ENCODE measurements at regions not wholly inside any gene's neighbourhood (a gene's known extent, or its start where the extent isn't known, plus 50 kb on each side); places are given as distances from the start of the nearest gene placed in this dataset.

DNA sequence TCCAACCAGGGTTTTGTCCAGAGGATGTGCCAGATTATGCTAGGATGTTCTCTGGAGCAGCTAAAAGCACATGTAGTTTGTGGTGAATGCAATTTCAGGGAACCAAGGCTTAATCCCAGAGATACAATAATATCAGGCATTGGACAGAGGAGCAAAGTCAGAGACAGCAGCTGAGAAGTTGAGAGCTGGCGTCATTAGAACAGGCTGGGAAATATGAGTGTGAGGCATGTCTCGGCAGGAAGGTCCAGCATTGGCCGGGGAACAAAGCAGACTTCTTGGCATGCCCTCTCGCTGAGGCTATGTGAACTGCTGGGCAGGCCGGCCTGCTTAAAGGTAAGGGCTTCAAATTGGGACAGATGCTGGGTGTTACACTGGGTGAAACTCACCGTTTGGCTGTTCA lies 125.4 kb downstream of the CAND1 start:
- Histone ChIP-seq H3K4me2 (ENCODE audit: low read length) (no peak overlapping the region), H3K36me3 (ENCODE audit: insufficient read depth, low read length) (no peaks in the 10 kb centered on the region), H3K4me1 (ENCODE audit: insufficient read depth, low read length, severe bottlenecking) (no peaks in the 10 kb centered on the region), H3K79me2 (ENCODE audit: insufficient read depth, low read length) (no peaks in the 10 kb centered on the region), H3F3A (ENCODE audit: insufficient read depth, low read length) (no peaks in the 10 kb centered on the region), H3K9me2 (ENCODE audit: low read depth, low read length) (no peaks in the 10 kb centered on the region), H3K4me3 (ENCODE audit: low read depth, low read length, poor library complexity, severe bottlenecking) (no peak overlapping the region), H3K27ac (ENCODE audit: low read depth, low read length, poor library complexity, severe bottlenecking) (no peak overlapping the region), H2AFZ (ENCODE audit: low read length) (no peak overlapping the region), H3K27me3 (ENCODE audit: insufficient read depth, low read length) (no peaks in the 10 kb centered on the region), H3K9me3 (ENCODE audit: low read length) (no peaks in the 10 kb centered on the region), H4K20me1 (ENCODE audit: insufficient read depth, low read length) (no peaks in the 10 kb centered on the region), H3K9ac (ENCODE audit: low read length) (no peak overlapping the region)
- TF ChIP-seq EZH2 (IDR thresholded peaks at IDR 0.05; ENCODE audit: borderline replicate concordance, low read length), result no peak

DNA sequence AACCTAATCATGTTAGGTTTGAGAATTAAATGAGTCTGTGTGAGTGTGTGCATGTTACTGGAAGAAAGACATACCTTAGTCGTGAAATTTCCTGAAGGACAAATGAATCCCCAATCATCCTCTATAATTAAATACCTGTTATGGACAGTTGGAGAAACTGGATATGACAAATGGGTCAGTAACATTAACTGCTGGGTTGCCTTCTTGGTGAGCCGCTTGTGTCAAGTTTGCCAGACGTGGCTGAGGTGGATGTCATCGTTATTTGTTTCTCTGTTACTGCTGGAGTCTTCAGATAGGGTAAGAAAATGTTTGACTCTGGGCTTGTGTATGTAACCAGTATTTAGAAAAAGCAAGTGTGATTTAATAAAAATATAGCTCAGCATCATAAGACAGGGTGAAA lies 131.6 kb downstream of the CAND1 start:
- TF ChIP-seq, protein P1, sequence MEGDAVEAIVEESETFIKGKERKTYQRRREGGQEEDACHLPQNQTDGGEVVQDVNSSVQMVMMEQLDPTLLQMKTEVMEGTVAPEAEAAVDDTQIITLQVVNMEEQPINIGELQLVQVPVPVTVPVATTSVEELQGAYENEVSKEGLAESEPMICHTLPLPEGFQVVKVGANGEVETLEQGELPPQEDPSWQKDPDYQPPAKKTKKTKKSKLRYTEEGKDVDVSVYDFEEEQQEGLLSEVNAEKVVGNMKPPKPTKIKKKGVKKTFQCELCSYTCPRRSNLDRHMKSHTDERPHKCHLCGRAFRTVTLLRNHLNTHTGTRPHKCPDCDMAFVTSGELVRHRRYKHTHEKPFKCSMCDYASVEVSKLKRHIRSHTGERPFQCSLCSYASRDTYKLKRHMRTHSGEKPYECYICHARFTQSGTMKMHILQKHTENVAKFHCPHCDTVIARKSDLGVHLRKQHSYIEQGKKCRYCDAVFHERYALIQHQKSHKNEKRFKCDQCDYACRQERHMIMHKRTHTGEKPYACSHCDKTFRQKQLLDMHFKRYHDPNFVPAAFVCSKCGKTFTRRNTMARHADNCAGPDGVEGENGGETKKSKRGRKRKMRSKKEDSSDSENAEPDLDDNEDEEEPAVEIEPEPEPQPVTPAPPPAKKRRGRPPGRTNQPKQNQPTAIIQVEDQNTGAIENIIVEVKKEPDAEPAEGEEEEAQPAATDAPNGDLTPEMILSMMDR (IDR thresholded peaks at IDR 0.05; ENCODE audit: low read length), result no peak
- TF ChIP-seq EZH2 (IDR thresholded peaks at IDR 0.05; ENCODE audit: borderline replicate concordance, low read length), result no peak
- H3K27me3 ChIP-seq (ENCODE audit: insufficient read depth, low read length), result no peaks in the 10 kb centered on the region
- no peak overlapping the region for H3K4me3 ChIP-seq (ENCODE audit: low read depth, low read length, poor library complexity, severe bottlenecking)
- no peaks in the 10 kb centered on the region for H4K20me1 ChIP-seq (ENCODE audit: insufficient read depth, low read length)
- no peaks in the 10 kb centered on the region for H3K4me1 ChIP-seq (ENCODE audit: insufficient read depth, low read length, severe bottlenecking)
- no peaks in the 10 kb centered on the region for H3K36me3 ChIP-seq (ENCODE audit: insufficient read depth, low read length)
- H3K4me2 ChIP-seq (ENCODE audit: low read length), result no peak overlapping the region
- no peaks in the 10 kb centered on the region for H3K9me2 ChIP-seq (ENCODE audit: low read depth, low read length)
- H2AFZ ChIP-seq (ENCODE audit: low read length), result no peak overlapping the region
- no peaks in the 10 kb centered on the region for H3F3A ChIP-seq (ENCODE audit: insufficient read depth, low read length)
- H3K27ac ChIP-seq (ENCODE audit: low read depth, low read length, poor library complexity, severe bottlenecking), result no peak overlapping the region
- H3K9me3 ChIP-seq (ENCODE audit: low read length), result no peaks in the 10 kb centered on the region
- no peak overlapping the region for H3K9ac ChIP-seq (ENCODE audit: low read length)
- no peaks in the 10 kb centered on the region for H3K79me2 ChIP-seq (ENCODE audit: insufficient read depth, low read length)

DNA sequence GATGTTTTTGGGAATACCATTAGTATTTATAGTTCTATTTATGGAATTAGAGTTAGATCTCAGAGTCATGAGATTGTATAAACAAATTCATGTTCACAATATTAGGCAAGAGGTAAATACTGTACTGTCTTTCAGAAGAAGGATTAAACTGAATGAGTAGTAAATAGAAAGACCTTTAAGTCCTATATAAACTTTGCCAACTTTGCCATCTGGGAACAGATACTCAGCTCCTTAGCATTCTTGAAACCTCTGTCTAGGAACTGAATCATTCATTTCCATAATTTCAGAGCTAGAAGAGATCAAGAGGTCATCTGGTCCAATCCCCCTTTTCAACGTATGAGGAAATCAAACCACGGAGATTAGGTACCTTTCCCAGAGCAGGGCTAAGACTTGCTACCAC lies 141.1 kb downstream of the CAND1 start:
- H4K20me1 ChIP-seq (ENCODE audit: insufficient read depth, low read length), result no peaks in the 10 kb centered on the region
- H3K9me3 ChIP-seq (ENCODE audit: low read length), result no peaks in the 10 kb centered on the region
- TF ChIP-seq, protein P1 (IDR thresholded peaks at IDR 0.05; ENCODE audit: low read length), result no peak
- TF ChIP-seq EZH2 (IDR thresholded peaks at IDR 0.05; ENCODE audit: borderline replicate concordance, low read length), result no peak

DNA sequence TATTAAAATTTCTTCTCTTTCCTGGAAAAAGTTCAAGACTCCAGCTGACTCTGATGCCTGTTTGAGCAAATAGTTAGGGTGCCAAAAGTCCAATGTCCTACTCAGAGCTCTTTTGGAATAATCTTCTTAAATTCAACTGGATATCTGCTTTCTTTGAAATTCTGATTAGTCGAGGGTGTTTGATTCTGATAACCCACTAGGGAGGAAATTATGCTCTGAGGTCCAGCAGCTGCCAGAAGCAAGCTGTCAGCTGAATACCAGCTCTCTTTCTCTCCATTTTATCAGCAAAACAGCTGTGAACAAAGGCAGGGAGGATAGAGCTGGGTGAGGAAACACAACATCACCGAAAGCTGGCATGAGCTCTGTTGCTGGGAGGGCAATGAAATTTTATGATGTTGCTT lies 141.5 kb downstream of the CAND1 start:
- H3K9me2 ChIP-seq (ENCODE audit: low read depth, low read length), result no peaks in the 10 kb centered on the region
- H3K27me3 ChIP-seq (ENCODE audit: insufficient read depth, low read length), result no peaks in the 10 kb centered on the region
- no peak overlapping the region for H3K9ac ChIP-seq (ENCODE audit: low read length)
- H3F3A ChIP-seq (ENCODE audit: insufficient read depth, low read length), result no peaks in the 10 kb centered on the region
- H3K79me2 ChIP-seq (ENCODE audit: insufficient read depth, low read length), result no peaks in the 10 kb centered on the region
- H3K4me3 ChIP-seq (ENCODE audit: low read depth, low read length, poor library complexity, severe bottlenecking), result no peak overlapping the region
- no peaks in the 10 kb centered on the region for H3K36me3 ChIP-seq (ENCODE audit: insufficient read depth, low read length)
- H3K9me3 ChIP-seq (ENCODE audit: low read length), result no peaks in the 10 kb centered on the region
- no peaks in the 10 kb centered on the region for H4K20me1 ChIP-seq (ENCODE audit: insufficient read depth, low read length)
- no peak overlapping the region for H3K27ac ChIP-seq (ENCODE audit: low read depth, low read length, poor library complexity, severe bottlenecking)
- no peak overlapping the region for H2AFZ ChIP-seq (ENCODE audit: low read length)
- TF ChIP-seq, protein P1 (IDR thresholded peaks at IDR 0.05; ENCODE audit: low read length), result no peak
- no peak for TF ChIP-seq EZH2 (IDR thresholded peaks at IDR 0.05; ENCODE audit: borderline replicate concordance, low read length)
- H3K4me2 ChIP-seq (ENCODE audit: low read length), result no peak overlapping the region
- no peaks in the 10 kb centered on the region for H3K4me1 ChIP-seq (ENCODE audit: insufficient read depth, low read length, severe bottlenecking)

More for the DNA sequence above, 141.1 kb downstream of the CAND1 start:
- H3K4me2 ChIP-seq (ENCODE audit: low read length), result no peak overlapping the region
- H3K4me3 ChIP-seq (ENCODE audit: low read depth, low read length, poor library complexity, severe bottlenecking), result no peak overlapping the region
- no peaks in the 10 kb centered on the region for H3F3A ChIP-seq (ENCODE audit: insufficient read depth, low read length)
- H3K27me3 ChIP-seq (ENCODE audit: insufficient read depth, low read length), result no peaks in the 10 kb centered on the region
- no peak overlapping the region for H3K27ac ChIP-seq (ENCODE audit: low read depth, low read length, poor library complexity, severe bottlenecking)
- H3K9ac ChIP-seq (ENCODE audit: low read length), result no peak overlapping the region
- no peaks in the 10 kb centered on the region for H3K79me2 ChIP-seq (ENCODE audit: insufficient read depth, low read length)
- H3K36me3 ChIP-seq (ENCODE audit: insufficient read depth, low read length), result no peaks in the 10 kb centered on the region
- no peak overlapping the region for H2AFZ ChIP-seq (ENCODE audit: low read length)
- no peaks in the 10 kb centered on the region for H3K9me2 ChIP-seq (ENCODE audit: low read depth, low read length)
- H3K4me1 ChIP-seq (ENCODE audit: insufficient read depth, low read length, severe bottlenecking), result no peaks in the 10 kb centered on the region
